ENCODE measurements at regions not wholly inside any gene's neighbourhood (a gene's known extent, or its start where the extent isn't known, plus 50 kb on each side); places are given as distances from the start of the nearest gene placed in this dataset.

GRCh38 chr20:9981829-9982228 is 53.0 kb upstream of the ANKEF1 start:
- DNase-seq = no peak

DNA sequence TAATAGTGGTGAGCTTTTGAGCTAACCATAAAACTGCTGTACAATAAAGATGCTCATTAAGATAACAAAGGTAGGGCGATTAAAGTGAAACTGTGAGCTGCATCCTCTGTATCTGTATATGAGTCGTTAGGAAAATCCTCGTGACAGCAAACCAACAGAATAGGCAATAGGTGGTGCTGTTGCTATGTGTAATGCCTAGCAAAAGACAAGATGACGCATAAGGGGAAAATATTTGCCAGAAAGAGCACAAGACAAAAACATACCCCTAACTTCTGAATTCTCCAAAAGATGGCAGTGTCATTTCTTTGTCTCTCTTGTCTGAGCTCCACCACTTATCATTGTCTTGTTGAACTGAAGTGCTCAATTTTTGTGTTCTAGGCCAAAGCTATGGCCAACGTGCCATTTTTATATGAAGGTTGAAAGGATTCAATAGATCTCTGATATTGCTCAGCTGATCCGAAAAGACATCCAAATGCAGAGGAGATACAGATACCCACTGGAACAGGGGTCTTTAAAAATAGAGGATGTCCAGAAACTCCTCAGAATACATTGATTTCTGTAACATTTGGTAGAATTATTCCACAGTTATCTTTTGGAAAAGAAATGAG is 56.3 kb upstream of the ANKEF1 start:
- peak; percentile 31 to 89 for DNase-seq

GRCh38 chr20:9977629-9978028 is 57.2 kb upstream of the ANKEF1 start:
- DNase-seq = no peak

- DNase-seq = no peak
These were observed 60.5 kb upstream of the ANKEF1 start for GRCh38 chr20:9974324-9974723.

GRCh38 chr20:9971746-9972145 is 63.0 kb upstream of the ANKEF1 start:
- DNase-seq = no peak

DNA sequence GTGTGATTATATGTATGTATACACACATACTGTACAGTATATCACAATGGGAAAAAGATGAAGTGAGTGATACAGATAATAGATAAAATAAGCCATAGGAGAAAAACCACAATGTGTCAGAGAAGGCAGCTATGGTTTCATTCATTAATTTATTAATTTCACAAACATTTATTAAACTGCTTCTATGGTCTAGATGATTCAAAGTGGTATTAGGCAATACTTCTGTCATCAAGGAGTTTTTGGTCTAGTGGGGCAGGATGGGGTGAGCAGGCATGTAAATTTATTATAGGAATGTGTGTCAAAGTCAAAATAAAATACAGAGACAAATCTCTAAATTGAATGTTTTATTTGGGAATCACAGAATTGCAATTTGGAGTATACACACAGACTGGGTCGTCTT is 65.2 kb upstream of the ANKEF1 start:
- DNase-seq = no peak

- no peak for DNase-seq
These were observed 66.8 kb upstream of the ANKEF1 start for GRCh38 chr20:9968015-9968414.

GRCh38 chr20:9966966-9967365 is 67.8 kb upstream of the ANKEF1 start:
- peak in 1 of 2 donors; percentile 6 for DNase-seq

DNA sequence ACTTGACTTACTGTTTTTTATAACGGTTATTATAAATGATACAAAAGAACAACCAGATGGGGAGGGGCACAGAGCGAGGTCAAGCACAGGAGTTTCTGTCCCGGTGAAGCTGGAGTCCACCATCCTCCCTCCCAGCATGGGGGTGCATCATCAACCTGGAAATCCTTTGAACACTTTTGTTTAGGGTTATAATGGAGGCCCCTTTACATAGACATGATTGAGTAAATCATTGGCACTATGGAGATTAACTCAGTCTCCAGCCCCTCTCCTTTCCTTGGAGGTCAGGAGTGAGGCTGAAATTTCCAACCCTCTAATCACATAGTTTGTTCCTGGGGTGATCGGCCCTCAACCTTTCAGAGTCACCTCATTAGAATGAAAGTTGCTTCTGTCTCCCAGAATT is 71.8 kb upstream of the ANKEF1 start:
- DNase-seq = no peak

- DNase-seq = no peak
These were observed 76.1 kb upstream of the ANKEF1 start for GRCh38 chr20:9958693-9959092.

DNA sequence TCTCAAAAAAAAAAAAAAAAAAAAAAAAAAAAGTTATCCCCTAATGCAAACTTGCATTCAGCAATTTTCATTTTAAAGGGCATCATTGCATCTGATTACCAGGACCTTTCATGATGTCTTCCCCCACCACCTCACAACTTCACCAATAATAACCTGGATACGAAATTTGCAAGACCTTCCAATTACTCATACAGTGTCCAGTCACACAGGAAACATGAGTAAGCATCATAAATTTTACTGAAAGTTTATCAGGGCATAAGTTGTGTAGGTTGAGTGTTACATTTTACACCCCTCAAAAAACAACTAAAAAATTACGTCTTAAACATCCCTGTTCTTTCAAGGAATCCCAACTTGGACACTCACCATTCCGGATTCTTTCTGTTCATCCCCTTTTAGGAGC is 79.1 kb upstream of the ANKEF1 start:
- DNase-seq = no peak

DNA sequence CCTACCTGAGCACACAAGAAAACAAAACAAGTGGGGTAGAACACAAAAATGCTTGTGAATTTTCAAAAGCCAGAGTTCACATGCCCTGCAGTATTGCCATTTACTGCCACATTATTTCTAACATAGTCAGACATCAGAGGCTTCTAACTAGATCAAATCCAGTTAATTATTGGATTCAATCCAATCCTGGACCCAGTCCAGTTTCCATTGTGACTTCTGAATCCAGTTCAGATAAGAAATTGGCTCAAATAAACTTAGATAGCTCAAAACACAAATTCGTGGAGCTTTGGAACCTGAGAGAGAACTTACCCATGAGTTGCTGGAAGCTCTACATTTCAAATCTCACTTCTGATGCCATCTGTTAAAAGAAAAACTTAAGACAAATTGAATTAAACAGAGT is 85.2 kb upstream of the ANKEF1 start:
- no peak for DNase-seq

- DNase-seq = no peak
These were observed 89.4 kb upstream of the ANKEF1 start for GRCh38 chr20:9945408-9945807.

- DNase-seq = no peak
These were observed 92.1 kb upstream of the ANKEF1 start for GRCh38 chr20:9942736-9943135.

- no peak for DNase-seq
These were observed 94.5 kb upstream of the ANKEF1 start for GRCh38 chr20:9940329-9940728.

DNA sequence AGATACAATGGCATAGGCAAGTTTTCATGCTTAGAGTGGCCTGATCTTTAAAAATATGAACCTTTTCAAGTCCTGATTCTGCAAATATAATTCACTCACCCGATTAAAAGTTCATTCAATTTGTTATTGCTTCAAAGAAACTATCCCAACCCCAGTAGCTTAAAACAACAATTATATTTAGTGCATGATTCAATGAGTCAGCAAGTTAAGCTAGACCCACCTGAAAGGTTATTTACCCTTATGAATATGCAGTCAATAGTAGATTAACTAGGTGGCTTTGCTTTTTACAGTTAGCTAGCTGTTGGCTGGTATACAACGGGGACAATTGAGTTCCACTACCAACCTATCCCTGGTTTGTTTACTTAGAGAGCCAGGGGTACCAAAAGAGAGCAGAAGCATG is 95.6 kb upstream of the ANKEF1 start:
- DNase-seq = no peak

- no peak for DNase-seq
These were observed 96.4 kb upstream of the PAK5 start for GRCh38 chr20:9935285-9935684.

DNA sequence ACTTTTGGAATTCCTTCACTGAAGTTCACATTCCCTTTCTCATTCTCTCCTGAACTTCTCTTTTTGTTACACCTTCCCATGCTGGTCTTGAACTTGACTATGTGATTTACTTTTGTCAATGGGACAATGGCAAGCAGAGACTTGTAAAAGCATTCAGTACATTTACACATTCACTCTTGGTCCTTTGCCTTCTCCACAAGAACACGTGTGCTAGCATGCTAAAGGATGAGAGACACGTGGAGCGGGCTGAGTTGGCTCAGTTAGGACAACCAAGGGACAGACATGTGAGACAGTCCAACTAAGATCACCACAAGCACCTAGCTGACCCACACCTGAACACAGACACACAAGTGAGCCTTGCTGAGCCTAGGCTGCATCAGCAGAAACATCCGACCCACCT is 91.3 kb upstream of the PAK5 start:
- DNase-seq = no peak

DNA sequence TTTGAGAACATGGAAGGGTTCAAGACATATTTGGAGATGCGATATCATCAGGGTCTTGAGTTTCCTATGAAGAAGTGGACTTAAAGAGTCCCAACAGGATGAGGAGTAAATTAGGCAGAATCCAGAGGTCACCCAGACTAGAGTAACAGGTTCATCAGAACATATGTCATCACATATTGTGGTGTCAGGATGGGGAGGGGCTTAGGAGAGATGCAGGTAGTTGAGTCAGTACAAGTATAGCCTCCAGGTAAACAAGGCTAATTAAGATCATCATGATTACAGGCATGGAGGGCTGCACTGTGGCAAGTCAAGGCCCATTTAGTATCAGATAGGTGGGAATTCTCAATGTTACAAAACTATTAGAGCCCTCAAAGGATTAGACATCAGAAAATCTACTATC is 90.1 kb upstream of the PAK5 start:
- no peak for DNase-seq

- DNase-seq = no peak
These were observed 89.4 kb upstream of the PAK5 start for GRCh38 chr20:9928281-9928737.

DNA sequence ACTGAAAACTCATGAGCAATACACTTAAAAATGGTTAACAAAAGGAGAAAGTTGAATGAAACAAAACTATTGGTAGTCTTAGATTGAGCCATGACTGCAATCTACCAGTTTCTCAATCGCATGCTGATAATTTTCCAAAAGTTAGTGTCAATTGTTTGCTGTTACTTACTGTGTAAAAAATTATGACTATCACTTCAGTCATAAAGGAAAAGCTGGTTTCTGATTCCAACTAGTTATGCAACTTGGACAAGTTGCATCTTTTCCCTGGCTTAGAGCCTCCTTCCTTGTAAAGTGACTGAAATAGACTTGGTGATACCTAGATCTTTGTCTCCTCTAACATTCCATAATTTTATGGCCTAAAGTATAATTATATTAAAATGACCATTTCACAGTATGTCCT is 88.3 kb upstream of the PAK5 start:
- DNase-seq = no peak

DNA sequence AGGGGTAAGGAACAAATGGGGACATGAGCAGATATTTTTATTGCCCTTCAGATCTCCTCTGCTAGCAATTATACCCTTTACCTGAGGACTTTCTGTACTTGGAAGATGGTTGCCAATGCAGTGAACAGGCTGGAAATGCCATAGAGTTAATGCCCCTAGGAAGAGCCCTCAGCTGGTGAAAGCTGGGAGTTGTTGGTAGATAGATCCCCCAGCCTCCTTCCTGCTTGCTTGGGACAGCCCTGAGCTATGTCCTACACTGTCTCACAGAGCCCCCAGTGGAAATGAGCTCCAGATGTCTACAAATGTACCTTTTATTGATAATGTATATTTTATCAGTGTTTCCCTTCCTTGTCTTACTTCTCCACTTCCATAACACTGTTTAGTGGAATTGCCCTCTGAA is 87.6 kb upstream of the PAK5 start:
- no peak for DNase-seq

- no peak for DNase-seq
These were observed 87.1 kb upstream of the PAK5 start for GRCh38 chr20:9926007-9926406.

DNA sequence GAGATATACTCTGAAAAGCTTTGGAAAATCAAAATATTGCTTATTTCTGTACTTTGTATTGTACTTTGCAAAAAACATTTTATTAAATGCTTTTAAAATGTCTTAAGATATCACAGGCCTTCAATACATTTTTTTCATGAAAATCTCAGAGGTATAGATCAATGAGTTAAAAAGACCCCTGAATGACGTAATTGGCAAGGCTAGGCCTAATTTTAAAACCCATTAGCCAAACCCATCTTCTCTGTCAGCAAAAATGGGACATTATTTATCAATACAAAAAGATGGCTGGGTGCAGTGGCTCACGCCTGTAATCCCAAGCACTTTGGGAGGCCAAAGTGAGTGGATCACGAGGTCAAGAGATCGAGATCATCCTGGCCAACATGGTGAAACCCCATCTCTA is 84.8 kb upstream of the PAK5 start:
- DNase-seq = no peak

DNA sequence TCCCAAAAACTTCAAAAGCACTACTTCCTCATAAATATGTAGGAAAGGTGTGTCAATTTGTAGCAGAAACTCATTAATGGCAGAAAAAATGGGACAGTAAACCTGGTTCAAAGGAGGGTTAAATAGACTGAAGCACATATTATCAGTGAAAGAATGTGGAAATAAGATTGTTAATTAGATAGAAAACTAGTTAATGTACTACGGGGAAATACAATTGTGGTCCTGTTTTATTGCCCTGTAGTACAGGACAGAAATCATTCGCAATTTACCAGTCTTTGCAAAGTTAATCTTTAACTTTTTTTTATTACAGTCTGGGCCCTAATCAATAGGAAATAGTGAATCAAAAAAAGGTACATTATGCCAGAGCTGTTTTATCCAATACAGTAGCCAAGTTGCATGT is 82.0 kb upstream of the PAK5 start:
- no peak for DNase-seq
